NCI-H1694 treated with DMSO at 0.1 percent for 48 hours (cell line): ENCODE measurements at regions not wholly inside any gene's neighbourhood (a gene's known extent, or its start where the extent isn't known, plus 50 kb on each side); places are given as distances from the start of the nearest gene placed in this dataset.
A peak's percentile ranks its signal among the peaks of the same experiment; 100 is the strongest.

Source experiments
- DNase-seq: peaks from one replicate; lab custom pipeline; 2025; lab: John Stamatoyannopoulos, UW

DNA sequence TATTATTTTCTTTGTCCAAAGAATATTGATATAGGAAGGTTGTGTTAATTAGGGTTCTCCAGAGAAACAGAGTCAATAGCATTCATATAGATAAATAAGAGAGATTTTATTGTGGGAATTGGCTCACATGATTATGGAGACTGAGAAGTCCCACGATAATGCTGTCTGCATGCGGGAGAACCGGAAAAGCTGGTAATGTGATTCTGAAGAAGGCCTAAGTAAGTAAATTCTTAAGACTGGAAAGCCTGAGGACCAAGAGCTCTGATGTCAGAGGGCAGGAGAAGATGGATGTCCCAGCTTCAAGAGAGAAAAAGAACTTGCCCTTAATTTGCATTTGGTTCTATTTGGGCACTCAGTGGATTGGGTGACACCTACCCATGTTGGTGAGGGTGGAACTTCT is 307.4 kb upstream of the C9orf72 start:
- no peak for DNase-seq

DNA sequence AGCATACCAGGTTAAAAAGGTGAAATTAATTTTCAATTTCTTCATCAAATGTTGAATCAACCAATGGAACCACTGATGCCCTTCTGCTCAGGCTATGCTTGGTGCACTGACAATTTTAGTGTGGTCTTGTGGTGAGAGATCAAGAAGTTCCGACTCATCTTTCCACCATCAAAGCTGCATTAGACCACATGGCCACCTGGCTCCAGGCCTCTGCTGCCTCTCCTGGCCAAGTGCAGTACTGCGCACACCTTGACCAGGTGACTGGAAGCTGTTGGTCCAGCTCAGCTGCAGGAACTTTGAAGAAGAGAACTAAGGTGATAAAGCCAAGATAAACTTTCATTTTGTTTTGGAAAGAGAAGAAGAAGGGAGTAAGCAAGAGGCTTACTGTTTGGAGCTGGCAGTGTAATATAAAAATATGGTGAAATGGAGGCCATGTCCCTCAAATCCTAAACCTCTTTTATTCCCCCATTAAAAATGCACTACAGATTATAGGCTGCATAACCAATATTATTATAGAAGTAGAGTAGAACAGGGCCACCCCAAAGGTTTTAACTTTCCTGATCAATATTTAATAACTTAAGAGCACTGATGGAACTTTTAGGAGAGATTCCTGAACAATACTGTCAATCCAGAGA is 315.5 kb upstream of the C9orf72 start:
- no peak for DNase-seq

DNA sequence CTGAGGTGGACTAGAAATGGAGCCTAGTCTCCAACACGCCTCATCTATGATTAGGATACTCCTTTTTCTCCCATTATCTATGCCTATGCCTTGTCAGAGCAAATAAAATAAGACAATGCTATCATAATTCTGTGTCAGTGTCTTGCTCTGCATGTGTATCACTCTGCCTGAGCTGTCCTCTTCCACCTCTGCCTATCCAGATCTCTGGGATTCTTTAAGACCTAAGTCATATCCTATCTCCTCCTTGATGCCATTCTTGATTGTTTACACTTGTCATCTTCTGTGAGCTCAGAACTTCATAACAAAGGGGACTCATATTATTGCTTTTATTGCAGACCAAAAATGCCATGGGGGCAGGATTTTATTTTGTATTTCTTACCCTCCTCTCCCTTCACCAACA is 351.2 kb upstream of the C9orf72 start:
- no peak for DNase-seq

DNA sequence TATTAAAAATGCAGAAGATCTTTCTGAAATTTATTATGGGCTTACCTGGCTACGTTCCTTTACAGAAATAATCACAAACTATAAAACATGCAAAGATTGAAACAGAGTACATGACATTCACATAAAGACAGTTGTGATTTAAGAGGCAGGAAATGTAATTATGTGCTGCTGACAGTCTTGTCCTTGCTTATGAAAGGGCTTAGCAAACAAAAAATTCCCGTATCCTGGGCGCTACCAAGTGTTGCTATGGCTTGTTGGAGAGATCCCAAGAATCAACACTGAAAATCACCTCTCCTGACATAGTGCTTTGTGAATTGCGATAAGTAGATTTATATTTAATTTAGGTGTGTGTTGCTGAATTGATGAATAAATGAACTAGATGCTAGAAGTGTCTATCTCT is 352.5 kb upstream of the C9orf72 start:
- no peak for DNase-seq

DNA sequence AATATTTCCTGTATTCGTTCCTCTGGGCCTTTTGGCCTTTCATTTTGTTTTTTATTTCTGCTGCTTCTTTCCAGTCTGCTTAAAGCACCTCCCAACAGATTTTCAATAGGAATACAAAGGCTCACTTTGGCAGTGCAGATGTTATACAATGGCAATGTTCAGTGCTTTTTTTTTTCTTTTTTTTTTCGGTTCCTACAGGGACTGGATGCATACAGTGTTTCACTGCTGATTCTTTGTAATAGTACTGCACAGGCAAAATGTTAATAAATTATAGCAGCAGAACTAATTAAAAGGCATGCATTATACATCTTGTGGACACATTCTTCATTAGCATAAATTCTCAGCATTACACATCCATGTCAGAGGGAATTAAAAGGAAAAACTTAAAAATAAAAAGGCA is 356.6 kb upstream of the C9orf72 start:
- no peak for DNase-seq

DNA sequence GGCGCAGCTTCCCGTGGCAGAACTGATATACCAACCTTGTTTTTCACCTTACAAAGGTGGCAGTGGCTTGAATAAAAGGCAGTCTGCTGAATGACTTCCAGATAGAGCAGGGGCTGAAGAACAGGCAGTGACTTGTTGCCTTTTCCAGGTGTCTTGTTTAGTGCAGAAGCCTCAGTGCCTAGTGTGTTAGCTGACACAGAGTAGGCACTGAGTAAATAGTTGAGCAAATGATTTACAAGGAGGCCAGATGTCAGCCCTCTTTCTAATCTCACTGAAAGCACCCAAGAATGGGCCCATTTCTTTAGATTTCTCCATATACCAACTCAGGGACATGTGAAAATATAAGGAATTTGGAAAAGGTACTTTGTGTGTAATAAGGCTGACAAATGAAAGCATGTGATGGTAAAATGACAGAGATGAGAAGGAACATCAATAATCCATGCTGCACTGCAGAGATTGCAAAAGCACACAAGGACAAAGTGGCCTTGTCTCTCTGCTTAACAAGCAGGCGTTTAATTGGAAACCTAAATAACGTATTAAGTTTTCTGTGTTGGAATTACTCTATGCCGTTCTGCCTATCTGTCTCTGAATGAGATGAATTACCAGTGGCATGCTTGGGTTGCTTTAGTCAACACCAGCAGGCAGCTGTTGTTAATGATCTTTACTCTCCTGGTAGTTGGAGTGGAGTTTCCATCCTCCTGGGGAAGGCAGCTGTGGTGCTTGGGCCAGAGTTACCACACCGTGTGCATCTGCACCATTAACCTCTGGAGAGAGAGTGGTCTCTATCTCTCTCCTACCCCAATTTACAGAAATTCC is 360.1 kb upstream of the C9orf72 start:
- DNase-seq, result peak; percentile 17

DNA sequence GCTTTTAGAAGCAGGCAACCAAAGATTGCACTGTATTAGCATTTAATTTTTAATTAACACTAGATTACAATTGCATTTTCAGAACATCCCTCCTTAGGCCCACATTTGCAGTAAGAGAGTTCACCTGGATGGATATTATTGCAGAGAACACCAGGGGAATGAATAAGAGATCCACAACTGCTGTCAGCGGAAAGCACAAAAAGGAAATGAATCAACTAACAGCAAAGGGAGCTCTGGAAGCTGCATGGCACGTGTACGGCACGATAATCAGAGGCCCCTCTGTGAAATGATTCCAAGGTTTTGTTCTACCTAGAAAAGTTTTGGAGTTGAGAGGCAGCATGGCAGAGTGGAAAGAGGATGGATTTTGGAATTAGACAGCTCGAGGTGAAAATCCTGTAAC is 361.2 kb upstream of the C9orf72 start:
- no peak for DNase-seq

DNA sequence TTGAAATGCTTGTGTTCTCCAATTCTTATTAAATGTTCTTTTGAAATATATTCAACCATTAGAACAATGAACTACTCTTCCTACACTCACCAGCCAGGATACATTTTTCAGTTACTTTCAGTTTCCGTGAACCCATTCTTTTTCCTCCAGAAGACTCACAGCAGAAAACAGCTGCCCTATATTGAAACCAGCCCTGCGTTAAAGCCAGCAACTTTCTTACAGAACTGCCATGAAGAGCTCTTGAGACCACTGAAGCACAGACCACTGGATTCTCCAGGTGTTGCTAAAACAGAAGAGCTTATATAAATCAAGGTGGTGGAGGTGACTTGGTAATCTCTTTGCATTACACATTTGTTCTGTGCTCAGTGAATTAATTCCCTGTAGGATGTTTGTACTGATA is 365.9 kb upstream of the C9orf72 start:
- DNase-seq, result no peak

DNA sequence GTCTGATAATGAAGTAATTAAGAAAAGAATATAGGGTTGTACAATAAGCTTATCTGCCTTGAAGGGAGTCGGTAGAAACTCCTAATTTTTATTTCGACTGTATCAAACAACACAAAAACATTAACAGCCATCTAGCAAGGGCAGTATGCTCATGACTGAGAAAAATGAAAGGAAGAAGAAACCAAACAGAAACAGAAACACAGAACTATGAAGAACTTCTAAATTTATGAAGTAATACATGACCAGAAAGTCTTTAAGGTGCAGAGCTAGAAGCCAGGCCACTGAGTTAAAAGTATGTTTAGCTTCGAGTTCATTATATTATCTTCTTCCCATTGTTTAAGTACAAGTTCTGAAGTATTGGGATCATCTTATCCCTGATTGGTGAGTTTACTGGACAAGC is 367.3 kb upstream of the C9orf72 start:
- DNase-seq, result no peak

DNA sequence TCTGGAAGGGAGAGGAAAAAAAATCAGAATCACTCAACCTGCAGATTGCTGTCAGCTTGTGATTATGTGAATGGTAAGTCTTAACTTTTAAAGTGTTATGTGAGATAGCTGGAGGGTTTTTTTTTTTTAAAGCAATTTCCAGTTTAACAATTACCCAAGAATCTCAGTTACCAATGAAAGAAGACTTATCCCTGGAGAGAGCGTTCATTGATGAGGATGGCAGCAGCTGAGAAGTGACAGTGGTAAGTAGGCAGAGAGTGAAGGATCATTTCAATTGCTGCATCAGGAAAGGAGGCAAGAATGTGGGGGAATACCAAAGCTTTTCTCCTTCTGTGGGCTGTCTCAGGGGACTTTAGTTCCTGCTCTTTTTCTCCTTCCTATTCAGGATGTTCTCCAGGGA is 370.2 kb upstream of the C9orf72 start:
- DNase-seq, result no peak

DNA sequence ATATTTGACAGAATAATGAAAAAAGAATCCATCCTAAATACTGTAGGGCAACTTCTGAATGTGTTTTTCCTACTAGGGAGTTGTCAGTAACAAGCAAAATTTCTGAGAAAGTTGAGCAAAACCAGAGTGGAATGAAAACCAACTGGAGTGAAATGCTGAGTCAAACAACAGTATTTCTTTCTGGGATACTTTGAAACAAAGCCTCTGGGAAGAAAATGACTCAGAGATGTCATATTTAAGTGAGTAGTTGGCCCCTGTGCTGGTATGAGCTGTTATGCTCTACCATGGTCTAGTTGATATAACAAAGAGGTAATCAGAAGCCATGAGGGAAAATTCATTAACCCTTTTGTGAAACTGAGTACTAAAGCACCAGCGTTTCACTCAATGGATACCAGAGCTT is 372.1 kb upstream of the C9orf72 start:
- no peak for DNase-seq

DNA sequence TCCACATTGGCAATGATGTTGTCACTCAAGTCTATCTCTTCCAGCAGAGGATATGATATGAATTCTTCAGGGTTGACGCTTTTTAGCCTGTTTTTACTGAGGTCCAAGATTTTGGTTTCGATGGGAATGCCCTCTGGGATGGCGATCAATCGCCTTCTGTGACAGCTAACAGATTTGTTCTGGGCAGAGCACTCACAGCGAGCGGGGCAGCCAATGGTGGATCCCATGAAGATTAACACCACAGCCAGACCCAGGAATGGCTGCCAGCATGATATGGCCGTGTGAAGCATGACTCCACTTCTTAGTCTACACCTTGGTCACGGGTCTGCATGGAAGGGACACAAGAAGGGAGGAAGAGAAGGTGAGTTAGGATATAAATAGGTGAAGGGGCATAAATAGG is 377.1 kb upstream of the C9orf72 start:
- no peak for DNase-seq

DNA sequence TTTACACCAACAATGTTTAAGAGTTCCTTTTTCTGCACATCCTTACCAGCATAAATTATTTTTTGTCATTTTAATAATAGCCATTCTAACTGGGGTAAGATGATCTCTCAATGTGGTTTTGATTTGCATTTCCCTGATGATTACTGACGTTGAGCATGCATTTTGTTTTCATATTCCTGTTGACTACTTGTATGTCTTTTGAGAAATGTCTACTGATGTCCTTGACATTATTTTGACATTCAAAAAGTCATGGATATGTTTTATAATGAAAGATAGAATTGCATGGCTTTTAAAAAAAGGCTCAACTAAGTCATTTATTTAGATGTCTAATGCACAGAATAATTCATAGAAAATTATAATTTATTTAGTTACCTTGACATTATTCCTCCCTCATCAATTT is 381.6 kb upstream of the C9orf72 start:
- DNase-seq, result no peak

DNA sequence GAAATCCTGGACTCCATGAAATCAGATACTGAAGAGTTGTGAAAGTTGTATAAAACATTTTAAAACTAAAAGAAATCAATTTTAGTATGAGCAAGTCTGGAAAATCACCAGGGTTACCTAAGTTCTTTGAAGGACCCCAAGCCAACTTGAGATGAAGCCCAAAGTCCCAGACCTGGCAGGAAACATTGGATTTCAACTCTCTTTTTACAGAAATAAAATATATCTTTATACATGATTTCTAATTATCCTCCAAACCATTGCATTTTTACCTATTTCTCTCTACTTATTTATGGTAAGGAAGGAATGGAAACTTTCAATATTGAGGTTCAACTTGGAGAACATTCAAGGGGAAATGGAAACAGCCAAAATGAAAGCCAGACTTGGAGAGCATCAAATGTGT is 390.6 kb upstream of the C9orf72 start:
- DNase-seq, result no peak

DNA sequence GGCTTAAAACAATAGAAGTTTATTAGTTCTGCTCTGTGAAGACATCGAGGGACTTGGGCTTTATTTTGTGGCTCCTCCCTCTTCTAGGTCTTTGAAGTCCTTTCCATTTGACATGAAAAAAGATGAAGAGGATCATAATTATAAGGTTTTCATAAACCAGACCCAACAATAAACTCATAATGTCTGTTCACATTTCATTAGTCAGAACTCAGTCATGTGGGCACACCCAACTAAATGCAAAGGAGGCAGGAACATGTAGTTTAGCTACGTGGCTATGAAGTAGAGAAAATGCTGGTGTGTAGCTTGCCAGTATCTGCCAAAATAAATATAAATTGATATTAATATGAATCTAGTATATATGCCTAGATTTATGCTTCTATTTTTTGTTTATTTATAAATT is 393.9 kb upstream of the C9orf72 start:
- DNase-seq, result no peak

DNA sequence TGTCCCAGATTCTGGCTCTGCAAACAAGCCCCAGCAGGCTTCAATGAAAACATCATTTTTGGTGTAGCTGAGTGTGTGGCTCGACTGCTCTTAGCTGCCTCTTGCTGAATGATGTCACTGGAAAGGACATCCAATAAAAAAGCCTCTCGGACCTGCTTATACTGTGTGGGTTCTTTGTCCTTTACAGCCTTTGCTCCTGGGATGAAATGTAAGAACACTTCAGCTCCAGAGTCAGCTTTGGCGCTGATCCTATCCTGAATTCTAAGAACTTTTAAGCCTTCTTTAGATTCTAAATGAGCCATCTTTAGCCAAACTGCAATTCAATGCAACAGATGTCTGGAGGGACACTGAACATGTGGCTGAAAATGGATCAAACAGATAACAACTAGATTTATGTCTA is 404.6 kb upstream of the C9orf72 start:
- no peak for DNase-seq

DNA sequence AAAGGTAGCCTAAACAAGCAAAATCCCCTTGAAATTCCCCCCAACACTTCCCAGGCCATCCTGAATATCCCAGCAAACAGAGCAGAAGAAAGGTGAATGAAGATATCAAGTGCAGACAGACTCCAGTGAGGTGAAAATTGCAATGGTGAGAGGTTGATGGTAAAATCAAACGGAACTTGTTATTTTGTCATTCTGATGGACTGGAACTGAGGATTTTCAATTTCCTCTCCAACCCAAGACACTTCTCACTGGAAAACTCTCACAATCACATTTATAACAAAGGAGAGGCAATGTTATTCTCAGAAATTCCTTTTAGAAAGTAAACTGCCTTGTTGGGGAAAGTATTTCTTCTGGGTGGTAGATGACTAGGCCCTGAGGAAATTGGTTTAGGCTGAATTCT is 412.4 kb upstream of the C9orf72 start:
- no peak for DNase-seq

DNA sequence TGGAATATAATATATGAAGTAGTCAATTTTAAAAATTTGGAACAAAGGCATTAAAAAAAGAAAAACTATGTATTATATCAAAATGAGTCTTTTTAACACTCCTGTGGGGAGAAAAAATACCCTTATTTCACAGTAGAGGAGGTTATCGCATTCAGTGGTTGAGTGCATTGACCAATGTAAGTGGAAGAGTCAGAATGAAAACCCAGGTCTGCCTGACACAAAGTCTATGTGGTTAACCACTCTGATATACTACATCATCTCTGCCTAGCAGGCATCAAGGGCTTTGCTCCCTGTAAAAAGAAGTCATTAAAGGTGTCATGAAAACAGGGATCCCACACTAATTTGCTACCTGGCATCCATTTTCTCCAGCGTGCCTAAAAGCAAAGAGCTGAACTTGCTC is 417.2 kb upstream of the C9orf72 start:
- DNase-seq, result no peak

DNA sequence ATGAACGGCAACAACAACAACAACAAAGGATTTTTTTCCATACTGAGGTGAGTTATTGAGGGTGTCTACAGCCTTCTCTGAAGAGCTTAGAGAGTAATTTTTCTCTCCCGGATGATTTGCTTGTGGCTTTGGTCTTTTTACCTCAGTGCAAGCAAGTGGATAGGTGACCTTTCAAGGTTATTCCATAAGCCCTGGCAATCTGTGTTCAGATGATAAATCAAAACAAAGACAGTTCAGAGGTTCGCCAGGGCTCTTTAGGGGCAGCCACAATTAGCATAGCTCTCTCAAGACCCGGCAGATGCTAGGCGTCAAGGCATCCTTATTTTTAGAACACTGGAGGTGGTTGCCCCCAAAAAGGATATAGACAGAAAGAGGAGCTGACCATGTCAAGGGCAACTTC is 417.9 kb upstream of the C9orf72 start:
- no peak for DNase-seq

DNA sequence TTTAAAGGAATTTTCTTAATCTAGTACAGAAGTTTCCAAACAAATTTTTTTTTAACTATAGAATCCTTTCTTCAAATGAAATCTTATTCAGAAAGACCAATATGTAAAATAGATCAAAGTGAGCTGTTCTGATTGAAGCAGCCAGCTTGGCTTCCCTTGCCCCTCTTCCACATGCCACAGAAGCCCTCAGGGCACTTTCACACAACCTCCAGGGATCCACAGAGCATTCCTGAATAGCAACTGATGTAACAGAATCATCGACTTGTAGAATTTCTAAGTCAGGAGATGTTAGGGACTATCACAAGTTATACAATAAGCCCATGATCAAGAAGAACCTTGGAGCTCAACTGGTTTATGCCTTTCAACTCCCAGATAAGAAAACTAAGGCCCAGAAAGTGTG is 427.8 kb upstream of the C9orf72 start:
- no peak for DNase-seq

DNA sequence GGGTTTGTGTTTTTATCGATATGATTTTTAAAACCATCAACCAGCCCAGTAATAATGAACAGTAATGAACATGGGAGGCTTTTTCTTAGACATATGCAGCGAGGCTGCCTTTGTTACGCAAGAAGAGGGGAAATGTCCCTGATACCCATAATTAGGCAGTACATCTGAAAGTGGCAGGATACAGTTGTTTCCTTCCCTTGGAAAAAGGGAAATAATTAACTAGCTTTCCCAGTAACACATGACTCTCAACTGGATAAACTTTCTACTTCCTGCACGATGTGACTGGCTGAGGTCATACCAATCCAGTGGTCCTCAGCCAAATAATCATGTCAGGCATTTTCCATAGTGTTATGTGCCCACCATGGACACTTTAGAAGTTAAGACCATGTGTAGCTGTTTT is 431.6 kb upstream of the C9orf72 start:
- no peak for DNase-seq

DNA sequence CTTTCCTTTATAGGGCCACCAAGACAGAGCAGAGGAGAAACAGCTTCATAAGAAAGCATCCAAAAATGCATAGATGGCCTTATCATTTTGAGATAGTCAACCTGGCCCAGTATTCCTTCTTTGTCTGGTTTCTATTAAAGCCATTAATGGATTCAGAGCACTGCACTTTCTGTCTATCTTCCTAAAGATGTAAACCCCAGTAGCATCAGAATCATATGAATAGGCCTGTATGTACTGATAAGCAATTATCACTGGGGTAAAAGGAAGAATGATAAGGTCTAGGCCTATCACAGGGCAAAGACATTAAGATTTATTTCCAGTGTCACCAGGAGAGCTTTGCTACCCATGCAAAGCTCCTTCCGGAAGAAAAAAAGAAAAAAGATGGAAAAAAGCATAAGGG is 432.5 kb upstream of the C9orf72 start:
- no peak for DNase-seq

DNA sequence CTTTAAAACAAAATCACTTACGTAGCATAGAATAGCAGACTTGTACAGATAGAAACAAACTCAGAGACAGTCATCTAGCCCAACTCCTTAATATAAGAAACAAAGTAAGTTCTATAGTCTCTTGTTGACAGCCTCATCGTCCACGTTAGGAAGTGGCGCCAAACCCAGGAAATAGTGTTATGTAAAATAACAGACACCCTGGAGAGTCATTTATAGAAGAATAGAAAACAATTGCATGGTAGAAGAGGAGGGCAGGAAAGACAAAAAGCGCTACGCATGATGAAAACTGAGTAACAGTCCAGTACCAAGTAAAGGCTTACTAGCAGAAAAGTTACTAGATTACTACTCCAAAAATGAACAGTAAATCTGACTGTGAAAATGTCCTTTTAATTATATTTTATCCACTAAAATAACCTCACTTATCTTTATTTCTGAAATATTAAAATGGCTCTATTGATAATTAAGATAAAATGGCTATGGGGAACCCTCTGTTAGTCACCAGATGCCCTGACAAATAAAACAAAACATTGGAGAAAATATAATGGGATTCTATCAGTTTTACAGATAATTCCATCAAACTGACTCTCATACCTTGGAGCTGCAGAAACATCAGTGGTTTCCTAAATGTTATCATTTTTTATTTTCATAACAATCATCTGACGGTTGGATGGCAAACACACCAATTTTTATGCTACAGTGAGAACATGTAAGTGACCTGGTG is 434.0 kb upstream of the C9orf72 start:
- no peak for DNase-seq
